Neural cell (in vitro differentiated cells): ENCODE measurements at regions not wholly inside any gene's neighbourhood (a gene's known extent, or its start where the extent isn't known, plus 50 kb on each side); places are given as distances from the start of the nearest gene placed in this dataset.
A peak's percentile ranks its signal among the peaks of the same experiment; 100 is the strongest.

Experiments used
- H2AFZ ChIP-seq: fragments of 200-600, 300-800 bp; sonication (generic), shearing (Covaris generic); 2 replicates; pipeline ENCODE4 v1.6.0; 2014; ENCODE audit warnings: low read depth, mild to moderate bottlenecking, antibody characterized with exemption, low read length, moderate library complexity
- H3F3A ChIP-seq: fragments of 200-600 bp; shearing (Covaris generic); 2 replicates; pipeline ENCODE4 v1.6.1; 2016; ENCODE audit warnings: mild to moderate bottlenecking, moderate library complexity, mixed read lengths, antibody characterized with exemption, low read length; ENCODE audit not compliant: insufficient read depth, poor library complexity, severe bottlenecking
- H3K27ac ChIP-seq: fragments of 200-600, 300-800 bp; sonication (generic), shearing (Covaris generic); 2 replicates; pipeline ENCODE4 v1.5.1; 2014; ENCODE audit warnings: mild to moderate bottlenecking, low read length, moderate library complexity
- H3K27me3 ChIP-seq: fragments of 300-800, 200-600 bp; sonication (generic), shearing (Covaris generic); 2 replicates; pipeline ENCODE4 v1.6.0; 2014; ENCODE audit warnings: mild to moderate bottlenecking, low read depth, low read length, moderate library complexity; ENCODE audit not compliant: insufficient read depth
- H3K36me3 ChIP-seq: fragments of 300-800, 200-600 bp; sonication (generic), shearing (Covaris generic); 2 replicates; pipeline ENCODE4 v1.5.1; 2014; ENCODE audit warnings: mild to moderate bottlenecking, antibody characterized with exemption, low read length, moderate library complexity; ENCODE audit not compliant: insufficient read depth
- H3K4me2 ChIP-seq: fragments of 300-800, 200-600 bp; sonication (generic), shearing (Covaris generic); 2 replicates; pipeline ENCODE4 v1.6.0; 2014; ENCODE audit warnings: mild to moderate bottlenecking, low read length
- H3K4me3 ChIP-seq: fragments of 300-800, 200-600 bp; sonication (generic), shearing (Covaris generic); 2 replicates; pipeline ENCODE4 v1.5.1; 2014; ENCODE audit warnings: mild to moderate bottlenecking, low read length, moderate library complexity
- H3K79me2 ChIP-seq: fragments of 200-600 bp; shearing (Covaris generic); replicated peaks from 2 replicates; pipeline ENCODE4 v1.6.0; 2014; ENCODE audit warnings: mild to moderate bottlenecking, low read length, moderate library complexity; ENCODE audit not compliant: insufficient read depth
- H3K9ac ChIP-seq: fragments of 300-800, 200-600 bp; sonication (generic), shearing (Covaris generic); 2 replicates; pipeline ENCODE4 v1.6.1; 2016; ENCODE audit warnings: mild to moderate bottlenecking, low read length, mixed read lengths
- H3K9me2 ChIP-seq: fragments of 200-600 bp; shearing (Covaris generic); 2 replicates; pipeline ENCODE4 v1.6.1; 2016; ENCODE audit warnings: mild to moderate bottlenecking, low read length, mixed read lengths; ENCODE audit not compliant: insufficient read depth
- H3K9me3 ChIP-seq: fragments of 200-600, 300-800 bp; sonication (generic), shearing (Covaris generic); 2 replicates; pipeline ENCODE4 v1.6.1; 2016; ENCODE audit warnings: mild to moderate bottlenecking, mixed run types, low read length, moderate library complexity, mixed read lengths
- H4K20me1 ChIP-seq: fragments of 200-600 bp; shearing (Covaris generic); 2 replicates; pipeline ENCODE4 v1.6.1; 2016; ENCODE audit warnings: mild to moderate bottlenecking, mixed run types; ENCODE audit not compliant: insufficient read depth
- CTCF ChIP-seq: fragments of 450-650 bp; IDR thresholded peaks from 2 replicates; pipeline ENCODE4 v1.5.1; 2014; ENCODE audit warnings: antibody characterized with exemption, mild to moderate bottlenecking, moderate library complexity; ENCODE audit not compliant: poor library complexity, severe bottlenecking
- EP300 ChIP-seq: fragments of 450-650 bp; conservative IDR thresholded peaks from 2 replicates; pipeline ENCODE4 v1.6.1; 2014; ENCODE audit warnings: antibody characterized with exemption, mild to moderate bottlenecking, moderate library complexity; ENCODE audit not compliant: poor library complexity, severe bottlenecking
- MXI1 ChIP-seq: fragments of 450-650 bp; conservative IDR thresholded peaks from 2 replicates; pipeline ENCODE4 v1.6.1; 2014; ENCODE audit warnings: antibody characterized with exemption, mild to moderate bottlenecking; ENCODE audit not compliant: poor library complexity, severe bottlenecking
- POLR2AphosphoS5 ChIP-seq: IDR thresholded peaks from 2 replicates; pipeline ENCODE4 v1.6.1; 2012
- RAD21 ChIP-seq: fragments of 450-650 bp; conservative IDR thresholded peaks from 2 replicates; pipeline ENCODE4 v1.6.1; 2014; ENCODE audit warnings: antibody characterized with exemption, mild to moderate bottlenecking, moderate library complexity
- REST ChIP-seq: IDR thresholded peaks from 2 replicates; pipeline ENCODE4 v1.6.1; 2012; ENCODE audit warnings: borderline replicate concordance
- SMC3 ChIP-seq: fragments of 450-650 bp; conservative IDR thresholded peaks from 2 replicates; pipeline ENCODE4 v1.6.1; 2014; ENCODE audit warnings: antibody characterized with exemption, mild to moderate bottlenecking, moderate library complexity; ENCODE audit not compliant: poor library complexity
- TAF1 ChIP-seq: IDR thresholded peaks from 2 replicates; pipeline ENCODE4 v1.6.1; 2012; ENCODE audit warnings: low read depth

GRCh38 chr7:21076574-21076973 is 289.9 kb upstream of the SP8 start:
- Histone ChIP-seq H3K27ac (peak overlapping the region; percentile 14), H3K36me3 (no peaks in the 10 kb centered on the region), H3K9ac (no peak overlapping the region), H3K27me3 (no peaks in the 10 kb centered on the region), H3K9me3 (no peaks in the 10 kb centered on the region), H3F3A (no peaks in the 10 kb centered on the region), H3K4me2 (no peak overlapping the region), H3K9me2 (no peaks in the 10 kb centered on the region), H3K4me3 (no peak overlapping the region), H2AFZ (no peak overlapping the region), H3K79me2 (no peaks in the 10 kb centered on the region), H4K20me1 (no peaks in the 10 kb centered on the region)
- TF ChIP-seq SMC3: no peak

- Histone ChIP-seq H3K9me3 (no peaks in the 10 kb centered on the region), H2AFZ (no peak overlapping the region), H3K27ac (no peak overlapping the region), H3F3A (no peaks in the 10 kb centered on the region), H3K9me2 (no peaks in the 10 kb centered on the region), H4K20me1 (no peaks in the 10 kb centered on the region), H3K4me3 (no peak overlapping the region), H3K79me2 (no peaks in the 10 kb centered on the region), H3K4me2 (peak overlapping the region; percentile 26), H3K36me3 (no peaks in the 10 kb centered on the region), H3K9ac (no peak overlapping the region), H3K27me3 (no peaks in the 10 kb centered on the region)
- TF ChIP-seq SMC3 (no peak), POLR2AphosphoS5 (peak; percentile 82), EP300 (peak; percentile 96)
These were observed 290.9 kb upstream of the SP8 start for GRCh38 chr7:21077602-21078001.

- no peaks in the 10 kb centered on the region for H3K27me3 ChIP-seq
- no peaks in the 10 kb centered on the region for H3K9me3 ChIP-seq
- H3K9ac ChIP-seq: no peak overlapping the region
- H3K36me3 ChIP-seq: no peaks in the 10 kb centered on the region
- no peaks in the 10 kb centered on the region for H4K20me1 ChIP-seq
- H3K27ac ChIP-seq: no peak overlapping the region
- no peaks in the 10 kb centered on the region for H3F3A ChIP-seq
- H3K4me3 ChIP-seq: no peak overlapping the region
- no peak overlapping the region for H3K4me2 ChIP-seq
- H3K79me2 ChIP-seq: no peaks in the 10 kb centered on the region
- TF ChIP-seq EP300: no peak
- no peak for TF ChIP-seq RAD21
- TF ChIP-seq CTCF: no peak
- H3K9me2 ChIP-seq: no peaks in the 10 kb centered on the region
- H2AFZ ChIP-seq: no peak overlapping the region
These were observed 297.6 kb upstream of the SP8 start for GRCh38 chr7:21084286-21084685.

GRCh38 chr7:21086688-21087087 is 300.0 kb upstream of the SP8 start:
- no peaks in the 10 kb centered on the region for H3K27me3 ChIP-seq
- H3K9me3 ChIP-seq: no peaks in the 10 kb centered on the region
- H3K27ac ChIP-seq: no peak overlapping the region
- H4K20me1 ChIP-seq: no peaks in the 10 kb centered on the region
- no peak overlapping the region for H2AFZ ChIP-seq
- no peaks in the 10 kb centered on the region for H3K79me2 ChIP-seq
- no peak overlapping the region for H3K9ac ChIP-seq
- H3K36me3 ChIP-seq: no peaks in the 10 kb centered on the region
- TF ChIP-seq TAF1: no peak
- no peak for TF ChIP-seq REST
- no peak for TF ChIP-seq RAD21
- no peak for TF ChIP-seq SMC3
- TF ChIP-seq MXI1: no peak
- TF ChIP-seq EP300: no peak
- no peaks in the 10 kb centered on the region for H3F3A ChIP-seq
- H3K4me3 ChIP-seq: no peak overlapping the region
- H3K4me2 ChIP-seq: no peak overlapping the region
- peaks cover 2% of the 10 kb centered on the region for H3K9me2 ChIP-seq
